ENCODE measurements at regions not wholly inside any gene's neighbourhood (a gene's known extent, or its start where the extent isn't known, plus 50 kb on each side); places are given as distances from the start of the nearest gene placed in this dataset.

GRCh38 chr1:172894349-172895049, 156.2 kb downstream of the TNFSF18 start:
- no peak for DNase-seq (ENCODE audit: low read depth)
- H3K4me3 ChIP-seq (ENCODE audit: low read length): no peak overlapping the region
- no peak for TF ChIP-seq CTCF (conservative IDR thresholded peaks at IDR 0.05; ENCODE audit: low read depth, low read length)

GRCh38 chr1:172895050-172895460, 155.7 kb downstream of the TNFSF18 start:
- no peak overlapping the region for H3K4me3 ChIP-seq (ENCODE audit: low read length)
- TF ChIP-seq CTCF (conservative IDR thresholded peaks at IDR 0.05; ENCODE audit: low read depth, low read length): no peak
- DNase-seq (ENCODE audit: low read depth): no peak

GRCh38 chr1:172895761-172896160, 155.0 kb downstream of the TNFSF18 start:
- DNase-seq (ENCODE audit: low read depth): no peak
- TF ChIP-seq CTCF (conservative IDR thresholded peaks at IDR 0.05; ENCODE audit: low read depth, low read length): no peak
- H3K4me3 ChIP-seq (ENCODE audit: low read length): no peak overlapping the region

DNA sequence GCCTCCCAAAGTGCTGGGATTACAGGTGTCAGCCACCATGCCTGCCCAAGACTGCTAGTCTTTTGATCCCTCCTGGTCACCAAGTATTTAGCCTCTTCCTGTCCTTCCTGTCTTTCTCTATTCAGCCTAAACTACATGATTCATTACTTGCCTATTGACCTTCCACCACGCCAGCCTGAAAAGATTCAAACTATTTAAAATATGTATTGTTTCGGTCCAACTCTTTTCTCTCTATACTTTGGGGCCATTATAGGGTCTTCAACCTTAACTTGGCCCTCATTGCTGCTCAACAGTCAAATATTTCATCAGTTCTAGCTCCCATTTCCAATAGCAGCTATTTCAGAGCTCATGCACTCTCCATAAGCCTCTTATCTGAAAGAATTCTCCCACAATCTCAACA, 153.0 kb downstream of the TNFSF18 start:
- no peak for DNase-seq (ENCODE audit: low read depth)
- TF ChIP-seq CTCF (conservative IDR thresholded peaks at IDR 0.05; ENCODE audit: low read depth, low read length): no peak
- no peak overlapping the region for H3K4me3 ChIP-seq (ENCODE audit: low read length)

- TF ChIP-seq CTCF (conservative IDR thresholded peaks at IDR 0.05; ENCODE audit: low read depth, low read length): no peak
- DNase-seq (ENCODE audit: low read depth): no peak
- H3K4me3 ChIP-seq (ENCODE audit: low read length): no peak overlapping the region
These were observed 151.9 kb downstream of the TNFSF18 start for GRCh38 chr1:172898866-172899265.

DNA sequence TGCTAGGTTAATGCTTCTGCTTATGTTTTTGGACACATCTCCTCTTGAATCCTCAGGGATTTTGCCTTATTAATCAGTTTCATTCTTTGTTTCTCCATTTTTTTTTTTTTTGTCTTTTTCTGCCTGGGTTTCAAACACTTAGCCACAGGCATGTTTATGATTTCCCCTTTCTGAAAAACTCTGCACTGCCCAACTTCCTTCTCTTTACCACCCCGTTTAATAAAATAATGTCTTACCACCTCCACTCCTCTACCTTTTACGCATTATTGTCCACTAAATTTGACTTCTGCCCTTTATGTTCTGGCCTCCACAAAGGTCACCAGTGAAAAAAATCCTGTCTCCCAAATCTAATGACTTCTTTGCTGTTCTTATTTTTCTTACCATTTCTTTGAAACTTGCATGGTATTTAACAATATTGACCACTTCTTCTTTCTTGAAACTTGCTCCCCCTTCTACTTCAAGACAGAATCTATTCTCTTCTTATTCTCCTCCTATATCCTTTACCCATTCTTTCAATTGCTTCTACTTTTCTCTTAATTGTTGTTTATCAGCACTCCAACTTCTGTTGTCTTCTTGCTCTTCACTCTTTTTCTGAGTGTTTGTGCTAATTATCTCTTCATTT, 150.3 kb downstream of the TNFSF18 start:
- DNase-seq (ENCODE audit: low read depth): no peak
- H3K4me3 ChIP-seq (ENCODE audit: low read length): no peak overlapping the region
- TF ChIP-seq CTCF (conservative IDR thresholded peaks at IDR 0.05; ENCODE audit: low read depth, low read length): no peak

GRCh38 chr1:172902200-172902599, 148.5 kb downstream of the TNFSF18 start:
- no peak overlapping the region for H3K4me3 ChIP-seq (ENCODE audit: low read length)
- no peak for DNase-seq (ENCODE audit: low read depth)
- no peak for TF ChIP-seq CTCF (conservative IDR thresholded peaks at IDR 0.05; ENCODE audit: low read depth, low read length)

Measured in retinal pigment epithelial cell (primary cell).